K562 (cell line): ENCODE measurements at regions not wholly inside any gene's neighbourhood (a gene's known extent, or its start where the extent isn't known, plus 50 kb on each side); places are given as distances from the start of the nearest gene placed in this dataset.

ENCODE experiments used
- ATAC-seq: fragments of 200-7000 bp; cut with Tn5 transposase; 3 replicates; pipeline ENCODE4 v1.9.1; 2020; ENCODE audit warnings: moderate library complexity
- BruUV-seq: library from RNA; stranded (reverse); fragments of 400-500 nt; replicated peaks from 2 replicates; lab custom pipeline; 2021; lab: Mats Ljungman, UMichigan
- CTCF ChIA-PET: fragments of 300-600 bp; formaldehyde crosslinking; extraction: SDS; loops from one replicate; lab custom pipeline; 2021; ENCODE audit warnings: low intra/inter-chr PET ratio; lab: Yijun Ruan, JAX
- POLR2A ChIA-PET: fragments of 300-600, 350-650 bp; sonication (Branson Sonifier 250); formaldehyde crosslinking; extraction: SDS; loops from one replicate; lab custom pipeline; 2021; ENCODE audit warnings: antibody characterized with exemption, inconsistent platforms; lab: Yijun Ruan, JAX
- DNase-seq, 4 experiments: peaks; one replicate each; pipeline versions ENCODE4 v3.0.0 to v3.0.0-alpha.2; 2011 to 2018; ENCODE audit warnings: low spot score in 3 of 4, mixed read lengths in 3 of 4; ENCODE audit errors: extremely low read depth in 1 of 4
- FAIRE-seq: peaks from 2 replicates; lab custom pipeline; 2011; peaks lifted over from hg19 to GRCh38; lab: Jason Lieb, UNC
- H2AFZ ChIP-seq: 2 replicates; pipeline ENCODE4 v1.6.0; 2011; ENCODE audit warnings: low read depth, low read length, control low read depth, inconsistent platforms
- H3K27ac ChIP-seq: fragments of 200-600 bp; 3 replicates; pipeline ENCODE4 v1.8.0; 2011; ENCODE audit warnings: low read depth, mild to moderate bottlenecking, control low read depth, inconsistent platforms, low read length, moderate library complexity, mixed read lengths; ENCODE audit errors: extremely low read depth
- H3K27me3 ChIP-seq, 2 experiments: fragments of 300-600 bp in 1 of 2; 2 replicates in 1 of 2; 3 replicates in 1 of 2; pipeline versions ENCODE4 v1.6.0 to v1.8.0; 2011; ENCODE audit warnings: inconsistent platforms in 2 of 2, low read length in 2 of 2, mild to moderate bottlenecking in 1 of 2, mixed read lengths in 1 of 2, moderate library complexity in 1 of 2; ENCODE audit not compliant: control insufficient read depth in 2 of 2, insufficient read depth in 2 of 2
- H3K36me3 ChIP-seq: fragments of 300-600 bp; 3 replicates; pipeline ENCODE4 v1.8.0; 2011; ENCODE audit warnings: mild to moderate bottlenecking, low read length, inconsistent platforms; ENCODE audit not compliant: control insufficient read depth, insufficient read depth
- H3K4me1 ChIP-seq, 2 experiments: fragments of 200-600 bp in 1 of 2; replicated peaks in 1 of 2; 2 replicates in 1 of 2; 3 replicates in 1 of 2; pipeline versions ENCODE4 v1.5.1 to v1.8.0; 2011; ENCODE audit warnings: inconsistent platforms in 2 of 2, low read length in 2 of 2, mild to moderate bottlenecking in 1 of 2, mixed read lengths in 1 of 2, moderate library complexity in 1 of 2; ENCODE audit not compliant: control insufficient read depth in 2 of 2, insufficient read depth in 2 of 2
- H3K4me2 ChIP-seq: 2 replicates; pipeline ENCODE4 v1.6.1; 2011; ENCODE audit warnings: low read length, control low read depth, inconsistent platforms, mixed read lengths; ENCODE audit not compliant: insufficient read depth
- H3K4me3 ChIP-seq: fragments of 200-600 bp; sonication (generic), shearing (Covaris generic); 2 replicates; pipeline ENCODE4 v1.5.1; 2016; ENCODE audit warnings: control low read depth, inconsistent platforms
- H3K79me2 ChIP-seq: fragments of 200-600 bp; 3 replicates; pipeline ENCODE4 v1.8.0; 2011; ENCODE audit warnings: low read length, inconsistent platforms; ENCODE audit not compliant: control insufficient read depth, insufficient read depth
- H3K9ac ChIP-seq, 2 experiments: 2 replicates each; pipeline versions ENCODE4 v1.6.0 to v1.6.1; 2011; ENCODE audit warnings: low read depth in 2 of 2, low read length in 2 of 2, control low read depth in 1 of 2, inconsistent platforms in 1 of 2, mild to moderate bottlenecking in 1 of 2, mixed read lengths in 1 of 2; ENCODE audit not compliant: insufficient read depth in 1 of 2
- H3K9me1 ChIP-seq: one replicate; pipeline ENCODE4 v1.6.0; 2011; ENCODE audit warnings: inconsistent platforms, mild to moderate bottlenecking, low read length, moderate library complexity; ENCODE audit not compliant: control insufficient read depth, insufficient read depth
- H3K9me3 ChIP-seq: replicated peaks from 2 replicates; pipeline ENCODE4 v1.5.1; 2011; ENCODE audit warnings: low read depth, low read length, inconsistent platforms; ENCODE audit not compliant: control insufficient read depth, insufficient read depth
- H4K20me1 ChIP-seq: replicated peaks from 2 replicates; pipeline ENCODE4 v1.6.1; 2011; ENCODE audit warnings: low read length, inconsistent platforms, mixed read lengths; ENCODE audit not compliant: control insufficient read depth, insufficient read depth
- ARID3B ChIP-seq: fragments of 250-450 bp; sonication (Bioruptor Pico); IDR thresholded peaks from 2 replicates; pipeline ENCODE4 v1.4.0; 2020; ENCODE audit warnings: borderline replicate concordance
- CCNT2 ChIP-seq: IDR thresholded peaks from 2 replicates; pipeline ENCODE4 v1.6.1; 2011; ENCODE audit warnings: borderline replicate concordance, low read depth, mild to moderate bottlenecking, moderate library complexity, mixed read lengths, low read length; ENCODE audit not compliant: insufficient read length; ENCODE audit errors: extremely low read depth
- IRF9 ChIP-seq: fragments of 450-650 bp; IDR thresholded peaks from 2 replicates; pipeline ENCODE4 v1.6.1; 2016; ENCODE audit warnings: missing biosample characterization, missing genetic modification characterization
- MCM7 ChIP-seq, 2 experiments: fragments of 450-650 bp; IDR thresholded peaks; 2 replicates each; pipeline ENCODE4 v1.6.1; 2016 to 2018
- NCOA1 ChIP-seq: fragments of 450-650 bp; IDR thresholded peaks from 2 replicates; pipeline ENCODE4 v1.6.1; 2016; ENCODE audit warnings: low read depth
- PATZ1 ChIP-seq: fragments of 250-450 bp; sonication (Bioruptor Pico); IDR thresholded peaks from 2 replicates; pipeline ENCODE4 v1.5.0; 2020; ENCODE audit warnings: mild to moderate bottlenecking, borderline replicate concordance
- POU5F1 ChIP-seq: fragments of 150-350 bp; IDR thresholded peaks from 2 replicates; pipeline ENCODE4 v1.6.1; 2014; ENCODE audit warnings: borderline replicate concordance, low read length, low read depth, mild to moderate bottlenecking; ENCODE audit not compliant: partially characterized antibody
- PTRF ChIP-seq: fragments of 450-650 bp; IDR thresholded peaks from 2 replicates; pipeline ENCODE4 v1.6.1; 2016; ENCODE audit warnings: mild to moderate bottlenecking, missing genetic modification characterization, missing compliant biosample characterization
- SP2 ChIP-seq: IDR thresholded peaks from 2 replicates; pipeline ENCODE4 v1.6.1; 2011; ENCODE audit warnings: mild to moderate bottlenecking, low read depth, low read length, moderate library complexity; ENCODE audit not compliant: poor library complexity, severe bottlenecking; ENCODE audit errors: extremely low read depth
- TAF9B ChIP-seq: fragments of 450-650 bp; IDR thresholded peaks from 2 replicates; pipeline ENCODE4 v1.6.1; 2018; ENCODE audit warnings: mild to moderate bottlenecking; ENCODE audit not compliant: partially characterized antibody
- TEAD2 ChIP-seq: fragments of 450-650 bp; IDR thresholded peaks from 2 replicates; pipeline ENCODE4 v1.6.1; 2016; ENCODE audit warnings: missing genetic modification characterization, control low read depth, missing compliant biosample characterization
- ZBED1 ChIP-seq: IDR thresholded peaks from 2 replicates; pipeline ENCODE4 v1.6.1; 2014
- ZBTB1 ChIP-seq: sonication (generic); formaldehyde crosslinking; IDR thresholded peaks from 2 replicates; pipeline ENCODE4 v1.8.1; 2023; ENCODE audit warnings: missing genetic modification reagents, low read depth, mild to moderate bottlenecking, borderline replicate concordance
- ZBTB2 ChIP-seq: fragments of 450-650 bp; IDR thresholded peaks from 2 replicates; pipeline ENCODE4 v1.6.1; 2016; ENCODE audit warnings: antibody characterized with exemption
- ZFP1 ChIP-seq: fragments of 450-650 bp; formaldehyde crosslinking; IDR thresholded peaks from 2 replicates; pipeline ENCODE4 v1.4.0; 2020; ENCODE audit warnings: mild to moderate bottlenecking, mixed read lengths
- ZKSCAN8 ChIP-seq: fragments of 200-800 bp; sonication (Bioruptor generic); IDR thresholded peaks from 2 replicates; pipeline ENCODE4 v1.6.1; 2016; ENCODE audit warnings: missing genetic modification characterization, missing compliant biosample characterization
- ZNF347 ChIP-seq: fragments of 450-650 bp; formaldehyde crosslinking; IDR thresholded peaks from 2 replicates; pipeline ENCODE4 v1.4.0; 2020; ENCODE audit warnings: low read depth, mild to moderate bottlenecking, moderate library complexity
- ZNF41 ChIP-seq: fragments of 250-450 bp; sonication (Bioruptor Pico); conservative IDR thresholded peaks from 2 replicates; pipeline ENCODE4 v1.4.0; 2020; ENCODE audit warnings: mild to moderate bottlenecking
- WGBS: fragments of 100-300 bp; shearing (Covaris generic); methylation state at CpG from one replicate; pipeline ENCODE4 v1.1.6; 2016; ENCODE audit warnings: low coverage, mixed read lengths; ENCODE audit not compliant: insufficient coverage; ENCODE audit errors: missing lambda C conversion rate; 5-methylcytosine and 5-hydroxymethylcytosine counted together
- in situ Hi-C: fragments of 300-500 bp; cut with MboI; formaldehyde crosslinking; loops from 4 replicates; pipeline ENCODE4 v1.15.0; 2018; ENCODE audit warnings: inconsistent platforms, mixed read lengths
- intact Hi-C: fragments of 100-400 bp; cut with micrococcal nuclease; formaldehyde crosslinking; loops from 2 replicates; pipeline ENCODE4 v1.14.2; 2022

GRCh38 chr20:61082720-61083119 is 169.3 kb upstream of the CDH4 start:
- Histone ChIP-seq H3K9ac (no peak overlapping the region), H3K27me3 (no peaks in the 10 kb centered on the region), H3K27ac (no peak overlapping the region), H3K4me1 (no peaks in the 10 kb centered on the region), H3K4me2 (no peak overlapping the region), H4K20me1 (no peaks in the 10 kb centered on the region; the same call in 1 of the 2 replicates), H3K9me3 (no peaks in the 10 kb centered on the region), H3K9me1 (no peaks in the 10 kb centered on the region), H3K4me3 (no peak overlapping the region), H3K36me3 (no peaks in the 10 kb centered on the region), H2AFZ (no peak overlapping the region), H3K79me2 (no peaks in the 10 kb centered on the region)
- ChIA-PET POLR2A (interaction anchor here (0.7 kb wide), 1 partner anchor 78 kb away, joined by 4 read pairs; no protein-coding TSS in a partner anchor), CTCF (no interaction called here)
- WGBS, result 0% methylated on average over 2 of the region's 3 CpGs
- ATAC-seq, result no peak
- in situ Hi-C loops (no loop called here), intact Hi-C loops (no loop called here)
- FAIRE-seq, result no peak
- DNase-seq, result no peak
- BruUV-seq, result no TSS peak
- no peak for TF ChIP-seq PATZ1 (CRISPR knock-in tag)
- no peak for TF ChIP-seq TEAD2 (tag)
- TF ChIP-seq NCOA1, result no peak
- TF ChIP-seq MCM7 (IDR thresholded peaks at IDR 0.05), result no peak
- TF ChIP-seq ZBED1, result no peak
- no peak for TF ChIP-seq IRF9 (tag)
- no peak for TF ChIP-seq ZNF41 (CRISPR knock-in tag)
- no peak for TF ChIP-seq ARID3B (CRISPR knock-in tag)
- TF ChIP-seq CCNT2, result no peak
- no peak for TF ChIP-seq PTRF (tag)
- TF ChIP-seq ZFP1 (CRISPR knock-in tag), result no peak
- TF ChIP-seq TAF9B, result no peak
- no peak for TF ChIP-seq ZKSCAN8 (CRISPR knock-in tag)
- TF ChIP-seq SP2, result no peak
- no peak for TF ChIP-seq POU5F1
- no peak for TF ChIP-seq ZBTB2
- no peak for TF ChIP-seq ZBTB1 (CRISPR knock-in tag)
- no peak for TF ChIP-seq ZNF347
